NCI-H1048 (cell line): ENCODE measurements at regions not wholly inside any gene's neighbourhood (a gene's known extent, or its start where the extent isn't known, plus 50 kb on each side); places are given as distances from the start of the nearest gene placed in this dataset.

Experiments used
- DNase-seq: peaks from one replicate; lab custom pipeline; 2025; lab: John Stamatoyannopoulos, UW

DNA sequence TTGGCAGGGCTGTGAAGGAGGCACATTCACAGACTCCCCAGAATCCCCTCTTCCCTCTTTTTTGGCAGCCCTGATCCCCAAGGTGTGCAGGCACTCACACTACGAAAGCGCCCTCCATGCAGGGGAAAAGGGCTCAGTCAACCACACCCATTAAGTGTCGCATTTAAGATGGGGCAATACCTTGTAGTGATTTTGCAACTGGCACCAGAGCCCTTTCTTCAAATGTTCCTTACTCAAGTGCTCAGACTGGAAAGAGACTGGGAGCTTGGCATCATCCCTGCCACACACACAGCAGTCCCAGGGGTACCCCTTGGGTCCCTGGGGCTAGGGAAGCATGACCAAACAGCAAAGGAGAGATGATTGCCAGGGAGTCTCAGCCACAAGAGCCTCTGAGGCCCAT lies 190.1 kb downstream of the HAUS1 start:
- no peak for DNase-seq

GRCh38 chr18:46294751-46295150 lies 190.6 kb downstream of the HAUS1 start:
- no peak for DNase-seq

DNA sequence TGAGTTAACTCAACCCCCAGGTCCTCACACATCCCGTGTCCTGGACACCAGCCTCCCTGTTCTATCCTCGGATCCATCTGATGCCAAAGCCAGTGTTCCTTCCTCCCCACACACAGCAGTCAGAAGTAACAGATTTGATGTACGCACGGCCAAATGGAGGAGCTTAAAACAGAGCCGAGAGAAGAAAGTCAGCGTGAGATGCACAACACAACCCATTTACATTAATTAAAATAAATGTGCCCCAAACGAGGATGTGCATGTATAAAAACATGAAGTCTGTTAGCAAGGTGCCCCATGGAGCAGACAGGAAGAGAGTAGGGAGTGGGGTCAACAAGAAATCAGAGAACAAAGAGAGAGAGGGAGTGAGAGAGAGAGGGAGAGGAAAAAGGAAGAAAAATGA lies 191.2 kb downstream of the HAUS1 start:
- DNase-seq, result no peak

DNA sequence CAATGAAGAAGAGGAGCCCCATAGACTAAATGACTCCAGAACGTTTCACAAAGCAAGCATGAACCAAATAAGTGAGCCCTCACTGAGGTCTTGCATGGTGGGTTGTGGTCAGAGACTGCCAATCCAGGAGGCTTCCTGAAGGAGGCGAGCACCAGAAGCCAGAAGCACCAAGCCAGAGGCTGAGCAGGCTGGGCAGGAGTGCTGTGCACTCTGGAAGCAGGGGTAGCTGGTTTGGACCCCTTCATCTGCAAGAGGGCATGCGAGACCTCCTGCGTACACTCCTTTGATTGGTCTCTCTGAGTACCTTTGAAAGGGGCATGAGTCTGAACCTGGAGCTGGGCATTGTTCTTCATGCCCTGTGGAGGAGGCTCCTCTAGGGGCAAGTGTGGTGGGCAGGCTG lies 192.5 kb downstream of the HAUS1 start:
- no peak for DNase-seq

GRCh38 chr18:46297124-46297523 lies 192.9 kb downstream of the HAUS1 start:
- no peak for DNase-seq

GRCh38 chr18:46297621-46298020 lies 193.4 kb downstream of the HAUS1 start:
- no peak for DNase-seq

- no peak for DNase-seq
These were observed 194.3 kb downstream of the HAUS1 start for GRCh38 chr18:46298511-46298910.

- DNase-seq, result no peak
These were observed 195.4 kb downstream of the HAUS1 start for GRCh38 chr18:46299465-46300008.

DNA sequence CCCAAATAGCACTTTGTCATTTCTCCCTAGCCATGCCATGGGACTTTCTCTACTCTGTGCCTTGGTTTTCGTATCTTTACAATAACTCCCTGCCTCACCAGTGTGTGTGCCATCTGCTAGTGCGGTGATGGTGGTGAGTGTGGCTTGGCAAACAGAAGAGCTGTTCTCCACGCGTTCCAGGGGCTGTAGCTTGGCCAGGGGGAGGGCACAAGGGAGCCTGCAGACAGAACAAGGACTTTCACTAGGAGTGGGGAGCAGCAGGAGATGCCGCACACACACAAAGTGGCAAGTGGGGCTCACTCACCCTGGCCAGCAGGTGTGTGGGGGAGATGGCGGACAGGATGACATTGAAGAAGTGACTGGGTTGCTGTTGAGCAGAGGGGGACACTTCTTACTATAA lies 196.9 kb downstream of the HAUS1 start:
- no peak for DNase-seq

GRCh38 chr18:46301571-46301970 lies 197.4 kb downstream of the HAUS1 start:
- no peak for DNase-seq

GRCh38 chr18:46302528-46303485 lies 198.6 kb downstream of the HAUS1 start:
- no peak for DNase-seq

GRCh38 chr18:46310258-46310657 lies 206.1 kb downstream of the HAUS1 start:
- no peak for DNase-seq

GRCh38 chr18:46310675-46311345 lies 206.6 kb downstream of the HAUS1 start:
- no peak for DNase-seq

- no peak for DNase-seq
These were observed 207.3 kb downstream of the HAUS1 start for GRCh38 chr18:46311491-46311890.

DNA sequence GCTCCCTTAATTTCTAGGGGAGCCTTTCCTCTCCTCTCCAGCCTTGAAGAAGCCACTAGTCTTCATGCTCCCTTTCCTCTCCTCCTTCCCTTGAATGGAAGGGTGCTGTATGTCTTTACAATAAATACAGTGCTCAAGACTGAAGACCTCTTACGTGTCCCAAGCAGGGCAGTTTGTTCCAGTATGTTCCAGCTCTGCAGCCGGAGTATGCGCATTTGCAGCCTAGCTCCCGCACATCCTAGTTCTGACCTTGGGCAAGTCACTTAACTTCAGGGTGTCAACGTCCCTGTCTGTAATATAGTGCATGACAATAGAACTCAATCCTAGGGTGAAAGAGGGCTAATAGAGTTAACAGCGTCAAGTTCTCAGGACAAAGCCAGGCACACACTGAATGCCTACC lies 208.0 kb downstream of the HAUS1 start:
- no peak for DNase-seq

DNA sequence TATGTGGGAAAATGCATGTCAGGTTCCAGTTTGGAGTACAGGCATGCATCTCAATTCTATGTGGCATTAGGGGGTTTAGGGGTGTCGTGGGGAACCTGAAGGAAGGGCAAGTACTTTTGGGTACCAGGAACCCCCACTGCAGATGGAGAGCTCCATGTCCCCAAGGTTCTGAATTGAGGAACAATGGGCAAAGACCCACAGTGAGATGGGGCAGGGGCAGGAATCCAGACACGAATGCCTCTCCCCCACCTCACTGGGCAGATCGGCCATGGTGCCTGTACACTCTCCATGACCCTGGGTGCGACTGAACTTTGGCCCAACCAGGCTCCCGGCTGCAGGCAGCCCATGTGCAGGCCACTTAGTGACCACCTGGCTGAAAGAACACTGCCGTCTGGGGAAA lies 209.3 kb downstream of the HAUS1 start:
- DNase-seq, result no peak

DNA sequence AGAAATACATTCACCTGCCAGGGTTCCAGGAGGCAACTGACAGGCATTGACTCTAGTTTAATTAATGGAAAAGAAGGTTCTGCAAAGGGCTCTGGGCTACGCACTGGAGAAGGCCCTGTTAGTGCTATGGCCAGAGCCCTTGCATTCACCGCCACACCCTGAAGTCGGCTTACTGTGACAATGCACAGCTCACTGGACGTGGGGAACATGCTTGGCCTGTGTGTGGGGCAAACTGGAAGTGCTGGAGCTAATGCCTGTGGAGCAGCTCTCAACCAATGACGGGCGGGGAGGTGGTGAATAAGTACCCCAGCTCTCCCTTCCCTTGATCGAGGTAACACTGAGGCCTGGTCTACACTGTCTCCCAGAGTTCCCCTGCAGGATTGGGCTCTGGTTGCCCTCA lies 209.8 kb downstream of the HAUS1 start:
- DNase-seq, result no peak

- DNase-seq, result no peak
These were observed 211.0 kb downstream of the HAUS1 start for GRCh38 chr18:46315161-46315560.

DNA sequence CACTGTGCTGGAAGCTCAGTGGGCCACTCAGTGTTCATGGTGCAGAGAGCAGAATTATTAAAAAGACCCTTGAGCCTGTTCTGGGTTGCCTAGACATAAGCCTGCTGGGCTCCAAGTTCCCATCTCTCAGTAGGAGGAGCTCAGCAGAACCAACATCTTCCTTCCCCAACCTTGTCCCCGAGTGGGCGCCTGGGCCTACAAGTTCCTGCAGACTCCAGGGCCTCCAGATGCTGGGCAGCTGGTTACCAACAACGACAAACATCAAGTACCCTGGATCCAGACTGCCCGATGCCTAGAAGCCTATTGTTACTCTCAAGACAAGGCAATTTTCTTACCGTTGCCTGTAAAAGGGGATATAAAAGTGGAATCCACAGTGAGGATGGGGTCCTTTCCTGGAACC lies 214.2 kb downstream of the HAUS1 start:
- no peak for DNase-seq

DNA sequence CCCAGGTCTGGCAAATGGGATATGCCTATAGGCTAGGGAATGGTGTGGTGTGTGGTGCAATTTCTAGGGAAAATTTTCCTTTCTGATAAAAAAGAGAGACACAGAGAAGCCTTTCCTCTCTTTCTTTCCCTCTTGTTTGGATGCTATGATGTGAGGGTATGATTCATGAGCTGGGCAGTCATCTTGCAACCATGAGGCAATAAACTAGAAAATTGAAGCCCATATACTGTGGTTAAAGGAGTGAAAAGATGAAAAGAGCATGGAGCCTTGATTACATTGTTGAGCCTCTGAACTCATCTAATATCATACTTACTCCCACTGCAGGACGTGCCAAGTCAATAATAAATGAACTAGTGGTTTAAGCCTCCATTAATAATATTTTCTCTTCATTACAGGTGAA lies 215.6 kb downstream of the HAUS1 start:
- no peak for DNase-seq

DNA sequence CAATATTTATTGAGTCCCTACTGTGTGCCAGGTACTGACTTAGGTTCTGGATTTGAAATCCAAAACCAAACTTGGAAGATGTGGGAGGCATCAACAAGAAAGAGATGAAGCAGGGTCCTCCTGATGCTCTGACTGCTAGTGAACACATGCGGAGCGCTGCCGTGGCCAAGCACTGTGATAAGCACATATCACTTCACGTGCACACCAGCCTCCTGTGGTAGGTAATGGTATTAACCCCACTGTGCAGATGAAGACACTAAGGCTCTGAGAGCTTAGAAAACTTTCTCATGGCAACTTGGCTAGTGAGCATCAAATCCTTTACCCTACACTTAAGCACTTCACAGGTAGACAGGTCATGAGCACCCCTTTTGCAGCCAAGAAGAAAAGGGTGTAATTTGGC lies 216.1 kb downstream of the HAUS1 start:
- DNase-seq, result no peak

GRCh38 chr18:46320928-46321711 lies 216.9 kb downstream of the HAUS1 start:
- DNase-seq, result no peak
